Stimulated activated CD4-positive, alpha-beta T cell treated with anti-CD3 and anti-CD28 coated beads, Interleukin-12 subunit alpha, Interleukin-12 subunit beta, amount 100 ng/mL, for 24 hours (primary cell): ENCODE measurements at regions not wholly inside any gene's neighbourhood (a gene's known extent, or its start where the extent isn't known, plus 50 kb on each side); places are given as distances from the start of the nearest gene placed in this dataset.

Experiments
- DNase-seq, 2 experiments: peaks; one replicate each; pipeline ENCODE4 v3.0.0-alpha.2; 2020; ENCODE audit warnings: low read depth in 2 of 2

DNA sequence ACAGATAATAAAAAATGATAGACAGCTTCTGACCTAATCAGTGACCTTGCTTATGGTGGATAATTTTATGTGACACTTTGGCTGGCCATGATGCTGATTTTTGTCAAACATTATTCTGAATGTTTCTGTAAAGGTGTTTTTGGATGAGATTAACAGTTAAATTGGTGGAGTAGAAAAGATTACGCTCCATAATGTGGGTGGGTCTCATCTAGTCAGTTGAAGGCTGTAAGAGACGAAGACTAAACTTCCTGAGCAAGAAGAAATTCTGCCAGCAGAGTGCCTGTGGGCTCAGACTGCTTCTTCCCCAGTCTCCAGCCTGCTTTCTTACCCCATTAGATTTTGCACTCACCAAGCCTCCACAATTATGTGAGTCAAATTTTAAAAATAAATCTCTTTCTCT is 214.9 kb upstream of the ITGA4 start:
- no peak for DNase-seq

- DNase-seq = no peak
These were observed 213.9 kb upstream of the ITGA4 start for GRCh38 chr2:181243319-181243718.

DNA sequence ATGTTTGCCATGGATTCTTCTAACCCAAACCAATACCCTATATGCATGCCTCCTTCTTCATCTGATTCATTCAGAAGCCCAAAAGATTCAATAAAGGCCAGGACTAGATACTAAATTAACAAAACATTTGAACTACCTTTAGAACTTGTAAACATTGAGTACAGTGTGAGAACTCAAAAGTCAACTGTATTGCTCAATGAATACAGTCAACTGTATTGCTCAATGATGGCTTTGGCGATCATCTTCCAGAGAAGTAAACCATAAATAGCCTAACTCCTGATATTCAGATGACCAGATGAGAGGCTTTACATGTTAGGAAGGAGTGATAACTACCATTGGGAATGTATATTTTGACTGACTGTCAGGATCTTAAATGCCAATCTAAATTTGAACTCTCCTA is 206.5 kb upstream of the ITGA4 start:
- no peak for DNase-seq

- DNase-seq = no peak
These were observed 204.7 kb upstream of the ITGA4 start for GRCh38 chr2:181252262-181253148.

- no peak for DNase-seq
These were observed 203.7 kb upstream of the ITGA4 start for GRCh38 chr2:181253438-181253837.

GRCh38 chr2:181255651-181256050 is 201.5 kb upstream of the ITGA4 start:
- no peak for DNase-seq

GRCh38 chr2:181258720-181259119 is 198.5 kb upstream of the ITGA4 start:
- DNase-seq = no peak

DNA sequence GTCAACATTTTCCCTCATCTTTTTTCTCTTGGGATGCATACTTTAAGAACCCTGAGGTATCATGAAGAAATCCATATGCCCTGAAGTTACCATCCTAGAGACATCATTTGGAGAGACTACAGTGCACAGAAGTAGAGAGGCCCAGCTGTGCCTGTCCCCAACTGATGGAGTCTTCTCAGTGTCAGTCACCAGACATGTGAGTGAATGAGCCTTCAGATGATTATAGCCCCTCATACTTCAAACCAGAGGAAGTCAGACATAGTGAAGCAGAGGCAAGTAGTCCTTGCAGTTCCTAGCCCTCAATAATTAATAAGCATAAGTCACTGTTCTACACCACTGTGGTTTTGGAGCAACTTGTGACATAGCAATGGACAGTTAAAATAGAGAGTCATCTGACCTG is 194.4 kb upstream of the ITGA4 start:
- DNase-seq = no peak

- DNase-seq = no peak
These were observed 193.2 kb upstream of the ITGA4 start for GRCh38 chr2:181264001-181264400.

GRCh38 chr2:181264441-181264840 is 192.7 kb upstream of the ITGA4 start:
- no peak for DNase-seq

DNA sequence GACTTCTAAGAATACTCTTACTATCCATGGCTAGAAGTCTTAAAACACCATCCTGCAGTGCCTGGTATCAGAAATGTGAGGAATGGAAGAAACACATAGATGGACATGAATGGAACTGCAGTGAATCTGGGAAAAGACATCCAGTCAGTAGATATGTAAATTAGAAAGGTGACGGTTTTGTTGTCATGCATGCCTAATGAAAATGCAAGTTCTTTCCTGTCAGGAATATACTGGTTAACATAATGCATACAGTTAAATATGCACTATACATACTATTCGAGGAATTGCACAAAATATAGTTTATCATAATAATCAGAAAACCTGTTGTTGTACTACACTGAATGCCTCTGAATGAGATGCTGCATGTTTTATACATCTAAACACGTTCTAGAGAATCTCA is 190.6 kb upstream of the ITGA4 start:
- DNase-seq = no peak

GRCh38 chr2:181268174-181268867 is 188.9 kb upstream of the ITGA4 start:
- DNase-seq = no peak

DNA sequence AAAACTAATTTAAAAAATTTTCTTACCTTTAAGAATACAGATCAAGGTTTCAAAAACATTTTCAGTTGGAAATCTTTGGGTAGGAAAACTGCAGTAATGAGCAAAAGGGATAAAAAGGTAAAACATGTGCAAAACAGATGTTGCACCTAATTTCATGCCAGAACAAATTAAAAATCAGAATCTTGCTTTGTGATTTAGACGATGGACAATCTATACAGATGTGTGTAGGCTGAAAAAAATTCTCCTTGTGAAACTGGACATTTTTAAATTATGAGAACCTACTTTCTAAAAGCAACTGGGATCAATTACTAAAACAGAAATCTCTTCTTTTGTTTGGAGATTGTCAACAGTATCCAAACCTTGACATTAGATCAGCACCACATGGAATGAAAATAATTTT is 183.2 kb upstream of the ITGA4 start:
- DNase-seq = no peak

- no peak for DNase-seq
These were observed 181.5 kb upstream of the ITGA4 start for GRCh38 chr2:181275643-181276070.

DNA sequence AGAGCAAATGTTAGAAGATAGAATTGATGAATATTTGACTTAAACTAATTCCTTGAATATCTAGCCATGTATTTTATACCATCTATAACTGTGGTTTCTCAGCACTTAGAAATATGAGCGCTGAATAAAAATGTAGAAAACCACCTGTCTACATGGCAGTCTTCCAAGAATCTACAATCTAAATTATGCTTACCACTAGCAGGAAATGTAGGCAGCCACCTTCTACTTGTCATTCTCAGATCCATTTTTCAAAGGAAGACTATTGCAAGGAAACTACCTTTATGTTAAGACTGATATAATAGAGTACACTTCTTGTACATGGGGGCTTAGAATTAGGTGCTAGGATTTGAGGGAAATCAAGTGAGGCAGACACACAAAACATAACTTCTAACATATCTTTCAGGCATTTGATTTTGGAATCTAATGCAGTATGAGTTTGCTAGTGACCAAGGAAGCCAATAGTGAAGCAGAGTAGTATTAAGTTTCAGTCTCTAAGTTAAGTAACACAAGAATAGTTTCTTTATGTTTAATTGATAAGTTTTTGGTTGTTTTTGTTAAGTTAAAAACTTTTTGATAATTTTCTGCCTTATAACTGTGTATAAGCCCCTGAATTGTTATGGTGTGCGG is 175.9 kb upstream of the ITGA4 start:
- DNase-seq = no peak

DNA sequence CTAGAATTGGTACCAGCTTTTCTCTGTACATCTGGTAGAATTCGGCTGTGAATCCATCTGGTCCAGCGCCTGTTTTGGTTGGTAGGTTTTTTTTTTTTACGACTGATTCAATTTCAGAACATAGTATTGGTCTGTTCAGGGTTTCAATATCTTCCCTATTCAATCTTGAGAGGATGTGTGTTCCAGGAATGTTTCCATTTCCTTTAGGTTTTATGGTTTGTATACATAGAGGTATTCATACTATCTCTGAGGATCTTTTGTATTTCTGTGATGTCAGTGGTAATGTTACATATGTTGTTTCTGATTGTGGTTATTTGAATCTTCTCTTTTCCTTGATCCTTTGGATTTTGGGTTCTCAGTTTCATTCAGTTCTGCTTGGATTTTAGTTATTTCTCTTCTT is 172.1 kb upstream of the ITGA4 start:
- no peak for DNase-seq

GRCh38 chr2:181289698-181290097 is 167.5 kb upstream of the ITGA4 start:
- DNase-seq = no peak

GRCh38 chr2:181290182-181290581 is 167.0 kb upstream of the ITGA4 start:
- no peak for DNase-seq

- DNase-seq = no peak
These were observed 162.2 kb upstream of the ITGA4 start for GRCh38 chr2:181294979-181295378.

DNA sequence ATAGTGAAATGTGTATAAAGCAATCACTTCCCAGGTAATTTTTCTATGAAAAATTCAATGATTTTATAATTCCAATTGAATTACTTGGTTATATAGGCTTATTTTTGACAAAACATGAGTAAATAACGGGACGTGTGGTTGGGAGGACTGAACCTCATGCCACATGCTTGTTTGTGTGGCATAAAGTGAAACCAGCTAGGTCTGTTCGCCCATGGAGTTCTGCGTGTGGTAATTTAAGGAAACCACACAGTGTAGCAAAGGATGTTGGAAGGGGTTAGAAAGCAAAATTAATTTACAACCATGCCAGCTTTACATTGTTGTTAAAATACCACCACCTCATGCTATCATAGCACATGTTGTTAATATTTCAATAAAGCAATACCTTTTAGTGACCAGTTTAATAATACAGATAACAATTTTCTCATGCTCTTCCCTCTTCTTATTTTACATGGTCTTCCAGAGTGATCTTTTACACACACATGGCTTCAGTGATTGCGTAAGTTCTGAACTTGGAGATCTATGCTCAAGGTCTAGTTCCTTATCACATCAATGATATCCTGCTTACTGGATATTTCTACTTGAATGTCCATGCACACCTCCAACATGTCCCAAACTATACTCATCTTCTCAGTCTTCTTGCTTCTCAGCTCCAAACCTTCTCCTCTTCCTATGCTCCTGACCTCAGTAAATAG is 156.4 kb upstream of the ITGA4 start:
- DNase-seq = no peak

DNA sequence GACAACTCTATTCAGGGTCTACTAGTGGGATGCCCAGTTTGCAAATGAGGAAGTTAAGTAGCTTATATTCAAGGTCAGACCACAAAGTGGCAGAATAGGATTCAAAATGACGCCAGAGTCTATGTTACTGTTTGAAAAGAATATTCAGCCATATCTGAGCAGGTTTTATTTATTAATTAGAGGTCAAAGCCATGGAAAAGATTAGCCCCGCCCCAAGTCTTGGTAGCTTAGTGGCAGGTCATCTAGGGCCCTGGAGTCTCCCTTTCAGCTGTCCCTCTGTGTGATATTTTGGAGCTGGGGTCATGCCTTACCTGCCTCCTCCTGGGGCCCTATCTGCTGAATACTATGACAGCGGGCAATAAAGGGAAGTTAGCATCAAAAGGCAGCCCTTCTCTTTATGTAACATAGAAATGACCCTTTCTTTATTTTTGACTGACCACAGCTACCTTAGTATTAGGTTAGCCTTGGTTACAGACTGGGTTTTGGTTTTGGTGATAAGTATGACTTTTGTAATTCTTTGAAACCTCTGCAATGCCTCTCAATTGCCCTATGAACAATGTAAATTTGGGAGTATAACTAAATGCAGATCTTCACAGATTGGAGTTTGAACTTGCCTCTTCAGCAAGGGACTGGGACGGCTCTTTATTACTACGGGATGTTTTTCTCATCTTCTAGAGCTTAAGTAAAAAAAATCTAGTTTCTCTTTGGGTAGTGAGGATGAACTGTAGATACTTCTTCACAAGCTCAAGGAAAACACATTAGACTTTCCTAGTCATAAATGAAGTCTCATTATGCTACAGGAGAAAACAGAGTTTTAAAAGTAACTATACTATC is 153.0 kb upstream of the ITGA4 start:
- DNase-seq = no peak
